GM18498 (cell line): ENCODE measurements at regions not wholly inside any gene's neighbourhood (a gene's known extent, or its start where the extent isn't known, plus 50 kb on each side); places are given as distances from the start of the nearest gene placed in this dataset.

Experiments used
- ATAC-seq: cut with Tn5 transposase; IDR thresholded peaks from one replicate; pipeline ENCODE4 v1.9.1; 2021; ENCODE audit warnings: mild to moderate bottlenecking, moderate library complexity; ENCODE audit not compliant: unreplicated experiment

DNA sequence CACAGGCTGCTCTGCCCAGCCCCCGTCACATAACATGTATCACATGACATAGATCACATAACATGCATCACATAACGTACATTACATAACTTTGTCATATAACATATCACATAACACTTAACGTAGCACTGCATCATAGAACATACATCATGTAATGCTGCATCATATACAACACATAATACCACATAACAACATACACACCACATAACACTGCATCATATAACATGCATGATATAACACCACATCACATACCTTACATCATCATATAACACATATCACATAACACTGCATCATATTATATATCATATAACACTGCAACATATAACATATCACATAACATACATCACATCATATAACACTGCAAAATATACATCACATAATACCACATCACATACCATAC, 83.8 kb downstream of the AXIN2 start:
- no peak for ATAC-seq

DNA sequence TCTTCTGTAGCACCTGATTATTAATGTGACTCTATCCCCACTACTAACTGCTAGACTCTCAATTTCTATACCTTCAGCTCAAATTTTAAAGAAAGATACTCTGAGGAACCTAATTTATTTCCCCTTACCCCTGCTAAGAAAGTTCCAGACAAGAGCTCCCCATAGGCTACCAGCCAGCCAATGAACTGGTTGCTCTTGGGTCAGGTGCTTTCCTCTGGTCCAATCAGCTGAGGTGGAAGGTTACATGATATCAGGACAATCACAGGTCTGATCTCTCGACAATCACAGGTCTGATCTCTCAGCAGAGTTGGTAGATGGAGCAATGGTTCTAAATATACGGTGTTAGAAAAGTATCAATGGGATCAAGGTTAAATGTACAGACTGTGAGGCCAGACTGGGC, 86.8 kb downstream of the AXIN2 start:
- no peak for ATAC-seq

DNA sequence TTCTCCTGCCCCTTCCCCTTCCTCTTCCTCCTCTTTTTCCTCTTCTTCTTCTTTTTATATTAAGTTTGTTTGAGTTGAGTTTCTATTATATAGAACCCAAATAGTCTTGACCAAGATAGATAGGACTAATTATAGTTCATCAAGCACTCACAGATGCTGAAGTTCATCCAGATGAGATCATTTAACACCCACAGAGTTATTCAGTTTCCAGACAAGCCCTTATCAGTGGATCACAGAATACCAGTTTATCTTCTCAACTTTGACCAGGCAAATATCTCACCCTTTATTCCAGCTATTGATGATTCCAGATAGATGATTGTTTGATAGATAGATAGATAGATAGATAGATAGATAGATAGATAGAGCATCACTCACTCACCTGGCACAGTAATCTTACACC, 87.5 kb downstream of the AXIN2 start:
- no peak for ATAC-seq

DNA sequence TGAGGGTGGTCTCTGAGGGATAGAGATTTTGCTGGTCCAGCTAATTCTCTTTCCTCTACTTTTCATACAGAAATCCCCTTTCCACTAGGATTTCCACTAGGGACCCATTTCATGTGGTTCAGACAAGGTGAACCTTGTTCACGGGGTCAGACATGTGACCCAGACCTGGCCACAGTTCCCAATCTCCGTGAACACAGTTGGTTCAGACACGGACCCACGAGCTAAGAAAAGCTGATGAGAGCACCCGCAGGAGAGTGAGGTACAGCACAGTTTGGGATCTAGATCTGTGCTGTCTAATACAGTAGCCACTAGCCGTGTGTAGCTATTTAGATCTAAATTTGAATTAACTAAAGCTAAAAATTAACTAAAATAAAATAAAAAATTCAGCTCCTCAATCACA, 88.1 kb downstream of the AXIN2 start:
- no peak for ATAC-seq

DNA sequence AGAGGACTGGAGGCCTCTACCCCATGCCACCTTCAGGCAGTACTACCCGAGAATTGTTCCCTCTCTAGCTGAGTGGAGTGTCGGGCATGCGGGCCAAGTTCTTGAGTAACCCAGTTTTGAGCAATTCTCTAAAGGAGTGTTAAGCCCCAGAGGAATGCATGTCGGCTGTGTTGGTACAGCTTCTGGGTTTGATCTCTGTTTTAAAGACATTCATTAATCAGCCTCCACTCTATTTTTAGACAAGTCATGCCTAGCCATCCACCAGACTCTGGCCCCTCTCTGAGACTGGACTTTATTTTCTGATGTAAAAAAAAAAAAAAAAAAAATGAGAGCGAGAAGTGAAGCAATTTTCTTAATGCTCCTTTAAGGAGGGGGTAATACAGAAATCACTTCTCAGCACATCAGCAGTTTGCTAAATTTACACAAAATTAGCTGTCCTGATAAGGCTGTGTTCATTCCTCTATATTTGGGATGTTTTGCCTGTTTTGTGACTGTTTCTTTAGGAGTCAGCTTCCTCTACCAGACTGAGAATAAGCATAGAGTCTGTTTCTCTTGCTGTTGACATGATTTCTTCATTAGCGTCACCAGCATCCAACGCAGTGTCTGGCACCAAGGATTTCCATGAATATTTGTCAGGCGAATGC, 88.7 kb downstream of the AXIN2 start:
- no peak for ATAC-seq

DNA sequence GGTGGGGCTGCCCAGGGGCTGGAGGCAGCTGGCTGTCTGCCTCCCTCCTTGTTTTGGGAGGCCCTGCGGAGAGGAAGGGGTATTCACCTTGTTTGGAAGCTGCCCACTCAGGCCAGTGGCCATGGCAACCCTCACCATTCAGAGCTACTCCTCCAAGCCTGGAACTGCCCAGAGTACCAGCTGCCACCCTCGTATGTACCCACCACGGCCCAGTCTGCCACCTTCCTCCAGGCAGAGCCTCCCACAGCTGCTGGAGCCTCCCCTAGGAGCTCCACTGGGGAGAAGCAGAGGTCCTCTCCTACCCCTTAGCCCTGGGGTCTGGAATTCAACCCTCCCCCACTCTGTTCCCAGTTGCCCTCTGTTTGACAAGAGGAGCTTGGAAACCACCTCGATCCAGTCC, 90.7 kb downstream of the AXIN2 start:
- no peak for ATAC-seq

DNA sequence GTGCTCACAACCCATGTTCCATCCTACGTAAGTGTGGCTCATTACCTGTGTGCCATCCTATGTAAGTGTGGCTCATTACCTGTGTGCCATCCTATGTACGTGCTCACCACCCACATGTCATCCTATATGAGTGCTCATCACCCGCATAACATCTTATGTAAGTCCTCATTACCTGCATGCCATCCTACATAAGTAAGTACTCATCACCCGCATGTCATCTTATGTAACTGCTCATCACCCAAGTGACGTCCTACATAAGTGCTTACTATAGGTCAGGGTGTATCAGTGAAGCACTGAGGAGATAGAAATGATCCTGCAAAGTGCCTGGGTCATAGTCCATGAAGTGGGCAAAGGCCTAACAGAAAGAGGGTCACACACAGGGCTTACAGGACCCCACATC, 93.1 kb downstream of the AXIN2 start:
- ATAC-seq = no peak

DNA sequence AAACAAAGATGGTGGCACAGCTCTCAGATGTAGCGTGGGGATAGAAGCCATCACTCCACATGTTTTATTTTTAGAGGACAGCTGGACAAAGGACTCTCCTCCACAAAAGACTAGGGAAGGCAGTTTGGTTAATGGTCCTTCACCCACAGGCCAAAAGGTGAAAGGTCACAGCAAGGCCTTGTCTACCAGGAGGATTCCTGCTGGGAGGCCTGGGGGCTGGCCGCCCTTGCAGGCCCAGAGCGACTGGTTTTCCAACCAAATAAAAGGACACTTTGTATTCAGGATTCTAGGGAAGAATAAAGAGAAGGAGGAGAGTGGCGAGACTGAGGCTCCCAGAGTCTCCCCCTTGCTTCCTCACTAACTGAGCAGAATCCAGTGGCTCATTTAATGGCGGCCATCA, 94.3 kb downstream of the AXIN2 start:
- no peak for ATAC-seq

DNA sequence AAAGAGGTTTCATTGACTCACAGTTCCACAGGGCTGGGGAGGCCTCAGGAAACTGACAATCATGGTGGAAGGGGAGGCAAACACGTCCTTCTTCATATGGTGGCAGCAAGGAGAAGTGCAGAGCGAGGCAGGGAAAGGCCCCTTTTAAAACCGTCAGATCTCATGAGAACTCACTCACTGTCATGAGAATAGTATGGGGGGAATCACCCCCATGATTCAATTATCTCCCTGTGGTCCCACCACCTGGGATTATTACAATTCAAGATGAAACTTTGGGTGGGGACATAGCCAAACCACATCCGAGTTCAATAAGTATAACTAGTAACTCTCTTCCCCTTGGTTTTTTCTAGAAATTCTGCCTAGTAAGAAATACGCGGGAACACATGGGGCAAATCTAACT, 94.9 kb downstream of the AXIN2 start:
- no peak for ATAC-seq

GRCh38 chr17:65463242-65463641, 98.2 kb downstream of the AXIN2 start:
- ATAC-seq = no peak

GRCh38 chr17:65459677-65460347, 101.6 kb downstream of the AXIN2 start:
- no peak for ATAC-seq

DNA sequence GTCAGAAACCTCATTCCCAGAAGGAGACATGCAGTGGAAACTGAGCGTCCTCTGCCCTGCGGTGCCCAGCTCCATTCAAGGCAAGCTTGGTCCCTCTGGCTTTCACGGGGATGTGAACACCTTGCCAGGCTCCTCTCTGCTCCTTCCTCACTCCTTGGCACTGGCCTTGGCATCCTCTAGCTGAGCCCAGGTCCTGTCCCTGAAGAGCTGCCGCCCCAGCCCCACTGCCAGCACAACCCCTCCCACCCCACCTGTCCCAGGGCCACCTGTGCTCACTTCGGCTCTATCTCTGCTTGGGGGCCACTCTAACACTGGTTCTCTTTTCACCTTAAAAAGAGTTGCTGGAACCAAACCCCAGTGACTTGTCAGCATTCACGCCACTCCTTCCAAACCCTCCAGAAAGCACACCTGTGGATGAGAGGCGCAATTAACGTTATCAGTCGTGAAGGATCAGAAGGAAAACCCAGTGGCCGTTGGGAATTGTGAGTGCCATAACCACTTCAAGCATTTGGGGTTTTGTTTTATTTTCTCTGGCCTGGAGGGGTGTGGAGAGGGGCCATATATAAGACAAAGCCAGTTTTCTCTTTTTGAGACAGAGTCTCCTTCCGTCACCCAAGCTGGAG, 103.7 kb downstream of the AXIN2 start:
- ATAC-seq = no peak

DNA sequence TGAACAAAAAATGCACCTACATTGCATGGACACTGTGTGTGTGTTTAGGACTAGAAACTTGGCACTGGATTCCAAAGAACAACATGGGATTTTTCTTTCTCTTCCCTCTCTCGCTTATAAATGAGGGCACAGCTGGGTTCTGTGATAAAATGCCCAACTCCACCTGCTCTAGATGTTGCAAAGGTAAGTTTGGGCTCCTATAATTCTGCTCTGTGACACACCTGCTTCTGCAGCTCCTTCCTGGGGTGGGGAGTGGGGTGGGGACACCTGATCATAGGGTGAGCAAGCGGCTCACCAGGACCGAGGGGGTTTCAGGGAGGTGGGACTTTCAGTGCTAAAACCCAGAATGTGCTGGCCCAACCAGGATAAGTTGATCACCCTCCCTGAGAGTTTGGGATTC, 104.3 kb downstream of the AXIN2 start:
- no peak for ATAC-seq

DNA sequence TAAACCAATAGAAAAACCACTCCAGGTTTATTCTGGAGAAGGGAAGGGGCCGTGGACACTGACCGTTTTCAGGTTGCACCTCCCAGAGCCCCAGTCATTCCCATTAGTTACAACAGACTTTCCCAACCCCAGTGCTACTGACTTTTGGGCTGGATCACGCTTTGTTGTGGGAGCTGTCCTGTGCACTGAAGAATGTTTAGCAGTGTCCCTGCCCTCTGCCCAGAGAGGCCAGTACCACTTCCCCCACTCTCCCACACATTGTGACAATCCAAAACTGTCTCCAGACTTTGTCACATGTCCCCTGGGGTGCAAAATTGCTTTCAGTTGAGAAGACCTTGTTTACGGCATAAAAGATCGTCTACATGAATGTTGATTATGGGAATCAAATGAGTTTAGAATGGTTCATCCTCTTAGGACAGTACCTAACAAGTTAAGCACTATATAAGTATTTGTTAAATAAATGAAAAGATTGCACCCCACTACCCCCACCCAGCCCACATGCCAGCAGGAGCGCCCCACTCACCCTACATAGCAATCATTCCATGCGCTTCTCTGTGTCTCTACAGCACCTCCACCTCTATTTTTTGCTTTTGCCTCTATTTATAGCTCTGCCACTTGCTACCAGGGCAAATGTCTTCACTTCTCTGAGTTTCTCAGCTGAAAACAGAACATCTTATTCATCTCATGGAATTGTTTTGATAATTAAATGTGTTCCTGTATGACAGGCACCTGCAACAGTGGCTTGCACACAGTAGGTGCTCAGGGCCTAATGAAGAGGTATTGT, 104.9 kb downstream of the AXIN2 start:
- no peak for ATAC-seq

DNA sequence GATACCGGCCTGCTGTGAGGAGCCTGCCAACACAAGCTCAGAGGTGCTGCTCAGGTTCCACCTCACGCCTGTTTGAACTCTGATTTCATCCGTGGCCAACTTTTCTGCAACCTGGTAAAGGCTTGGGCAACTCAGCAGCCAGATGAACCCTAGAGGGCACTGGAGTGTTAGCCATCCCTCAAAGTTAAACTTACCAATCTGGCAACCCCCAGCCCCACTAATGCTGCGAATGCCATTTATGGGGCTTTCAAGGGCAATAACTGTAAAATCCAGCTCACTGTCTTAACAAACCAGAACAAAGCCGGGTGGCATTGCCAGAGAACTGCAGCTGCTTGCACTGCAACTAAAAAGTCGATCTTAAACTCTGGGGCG, 105.5 kb downstream of the AXIN2 start:
- ATAC-seq = no peak

GRCh38 chr17:65455154-65455971, 106.1 kb downstream of the AXIN2 start:
- ATAC-seq = no peak

- ATAC-seq = no peak
Measured at GRCh38 chr17:65453204-65453931, 108.1 kb downstream of the AXIN2 start.

DNA sequence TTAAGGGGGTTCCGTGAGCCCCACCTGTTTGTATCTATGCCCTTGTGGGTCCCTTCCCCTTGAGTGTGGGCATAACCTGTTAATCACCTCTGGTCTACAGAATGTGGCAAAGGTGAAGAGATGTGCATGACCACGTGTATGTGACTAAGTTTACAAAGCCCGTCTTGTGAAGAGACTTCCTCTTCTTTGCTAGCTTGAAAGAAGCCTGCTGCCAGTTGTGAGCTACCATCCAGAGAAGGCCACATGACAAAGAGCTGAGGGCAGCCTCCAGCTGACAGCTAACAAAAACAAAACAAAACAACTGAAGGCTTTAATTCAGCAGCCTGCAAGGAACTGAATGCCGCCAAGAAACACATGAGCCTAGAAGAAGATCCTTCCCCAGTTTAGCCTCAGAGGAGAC, 112.0 kb downstream of the AXIN2 start:
- no peak for ATAC-seq

DNA sequence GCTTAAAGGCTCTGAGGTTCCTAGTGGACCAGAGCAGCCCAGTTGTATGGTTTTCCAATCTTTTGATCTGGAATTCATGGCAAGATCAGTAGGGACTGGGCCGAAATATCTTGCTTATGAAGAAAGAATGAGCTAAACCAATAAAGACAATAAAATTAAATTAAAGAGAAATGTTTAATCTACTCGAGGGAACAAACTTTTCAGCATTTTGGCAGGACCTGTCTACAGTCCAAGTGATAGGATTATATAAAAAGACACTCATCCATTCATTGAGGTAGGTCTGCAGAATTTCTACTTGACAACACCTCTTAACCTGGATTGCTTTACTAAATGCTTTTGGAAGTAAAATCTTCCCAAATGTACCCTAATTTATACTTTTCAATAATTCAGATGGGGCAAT, 113.6 kb downstream of the AXIN2 start:
- ATAC-seq = no peak

- ATAC-seq = no peak
Measured at GRCh38 chr17:65446838-65447526, 114.5 kb downstream of the AXIN2 start.
